ENCODE measurements at regions not wholly inside any gene's neighbourhood (a gene's known extent, or its start where the extent isn't known, plus 50 kb on each side); places are given as distances from the start of the nearest gene placed in this dataset.
A peak's percentile ranks its signal among the peaks of the same experiment; 100 is the strongest.

- H4K5ac ChIP-seq (ENCODE audit: low read length): no peak overlapping the region
- no peak for DNase-seq
- H4K8ac ChIP-seq (ENCODE audit: low read depth, low read length): no peak overlapping the region
- H2BK5ac ChIP-seq (ENCODE audit: low read length): no peak overlapping the region
- no peak overlapping the region for H3K4ac ChIP-seq (ENCODE audit: low read depth, low read length)
- H2AK5ac ChIP-seq (ENCODE audit: low read length): no peak overlapping the region
- no peak overlapping the region for H3K9ac ChIP-seq (ENCODE audit: low read length)
- no peak overlapping the region for H2BK120ac ChIP-seq (ENCODE audit: low read depth, low read length)
- H3K4me3 ChIP-seq (ENCODE audit: low read length): no peak overlapping the region
- H3K36me3 ChIP-seq (ENCODE audit: control insufficient read depth, insufficient read depth, low read length): no peaks in the 10 kb centered on the region
- no peaks in the 10 kb centered on the region for H3K27me3 ChIP-seq (ENCODE audit: insufficient read depth, low read length, poor library complexity)
- no peaks in the 10 kb centered on the region for H3K79me1 ChIP-seq (ENCODE audit: low read length)
- H3K18ac ChIP-seq (ENCODE audit: low read length): no peak overlapping the region
- no peaks in the 10 kb centered on the region for H3K4me1 ChIP-seq (ENCODE audit: control insufficient read depth, low read depth, low read length)
- H3K56ac ChIP-seq (ENCODE audit: low read length): no peak overlapping the region
- H3K79me2 ChIP-seq (ENCODE audit: control insufficient read depth, insufficient read depth, low read length): no peaks in the 10 kb centered on the region
- no peak overlapping the region for H3K23ac ChIP-seq (ENCODE audit: low read length)
- no peak overlapping the region for H3K27ac ChIP-seq (ENCODE audit: low read depth, low read length)
- no peak overlapping the region for H3K4me2 ChIP-seq (ENCODE audit: low read length)
- H2BK15ac ChIP-seq (replicated peaks; ENCODE audit: low read depth): no peak overlapping the region
Observed at GRCh38 chr6:78031228-78031627, 378.4 kb downstream of the MEI4 start.

- H3K4ac ChIP-seq (ENCODE audit: low read depth, low read length): no peak overlapping the region
- no peak overlapping the region for H3K23ac ChIP-seq (ENCODE audit: low read length)
- H3K56ac ChIP-seq (ENCODE audit: low read length): no peak overlapping the region
- no peaks in the 10 kb centered on the region for H3K79me1 ChIP-seq (ENCODE audit: low read length)
- H3K79me2 ChIP-seq (ENCODE audit: control insufficient read depth, insufficient read depth, low read length): no peaks in the 10 kb centered on the region
- H3K18ac ChIP-seq (ENCODE audit: low read length): no peak overlapping the region
- no peak overlapping the region for H2AK5ac ChIP-seq (ENCODE audit: low read length)
- no peak overlapping the region for H3K4me2 ChIP-seq (ENCODE audit: low read length)
- no peaks in the 10 kb centered on the region for H3K36me3 ChIP-seq (ENCODE audit: control insufficient read depth, insufficient read depth, low read length)
- DNase-seq: no peak
- H4K5ac ChIP-seq (ENCODE audit: low read length): no peak overlapping the region
- H2BK15ac ChIP-seq (replicated peaks; ENCODE audit: low read depth): no peak overlapping the region
- H3K27me3 ChIP-seq (ENCODE audit: insufficient read depth, low read length, poor library complexity): no peaks in the 10 kb centered on the region
- H3K4me1 ChIP-seq (ENCODE audit: control insufficient read depth, low read depth, low read length): no peaks in the 10 kb centered on the region
- no peak overlapping the region for H3K4me3 ChIP-seq (ENCODE audit: low read length)
- no peak overlapping the region for H3K27ac ChIP-seq (ENCODE audit: low read depth, low read length)
- H2BK5ac ChIP-seq (ENCODE audit: low read length): no peak overlapping the region
- no peak overlapping the region for H2BK120ac ChIP-seq (ENCODE audit: low read depth, low read length)
- no peak overlapping the region for H4K8ac ChIP-seq (ENCODE audit: low read depth, low read length)
- WGBS (ENCODE audit: extremely low coverage, insufficient coverage, low lambda C conversion rate): no CpG with 5 or more reads among the region's 1 CpG
- H3K9ac ChIP-seq (ENCODE audit: low read length): no peak overlapping the region
Observed at GRCh38 chr6:78059171-78059570, 406.3 kb downstream of the MEI4 start.

GRCh38 chr6:78062993-78063392, 410.2 kb downstream of the MEI4 start:
- no peak for DNase-seq
- H3K4me2 ChIP-seq (ENCODE audit: low read length): no peak overlapping the region
- H3K4me3 ChIP-seq (ENCODE audit: low read length): no peak overlapping the region

GRCh38 chr6:78076371-78076770, 423.5 kb downstream of the MEI4 start:
- Histone ChIP-seq H2BK15ac (replicated peaks; ENCODE audit: low read depth) (no peak overlapping the region), H3K27ac (ENCODE audit: low read depth, low read length) (no peak overlapping the region), H3K79me1 (ENCODE audit: low read length) (no peaks in the 10 kb centered on the region), H4K8ac (ENCODE audit: low read depth, low read length) (no peak overlapping the region), H3K79me2 (ENCODE audit: control insufficient read depth, insufficient read depth, low read length) (no peaks in the 10 kb centered on the region), H3K4ac (ENCODE audit: low read depth, low read length) (no peak overlapping the region), H2BK5ac (ENCODE audit: low read length) (no peak overlapping the region), H2BK120ac (ENCODE audit: low read depth, low read length) (no peak overlapping the region), H3K36me3 (ENCODE audit: control insufficient read depth, insufficient read depth, low read length) (no peaks in the 10 kb centered on the region), H2AK5ac (ENCODE audit: low read length) (no peak overlapping the region), H4K5ac (ENCODE audit: low read length) (no peak overlapping the region), H3K56ac (ENCODE audit: low read length) (no peak overlapping the region), H3K27me3 (ENCODE audit: insufficient read depth, low read length, poor library complexity) (no peaks in the 10 kb centered on the region), H3K4me2 (ENCODE audit: low read length) (no peak overlapping the region), H3K4me3 (ENCODE audit: low read length) (no peak overlapping the region), H3K18ac (ENCODE audit: low read length) (no peak overlapping the region), H3K4me1 (ENCODE audit: control insufficient read depth, low read depth, low read length) (no peaks in the 10 kb centered on the region), H3K9ac (ENCODE audit: low read length) (no peak overlapping the region), H3K23ac (ENCODE audit: low read length) (no peak overlapping the region)
- no CpG with 5 or more reads among the region's 5 CpGs for WGBS (ENCODE audit: extremely low coverage, insufficient coverage, low lambda C conversion rate)
- no peak for DNase-seq

More at GRCh38 chr6:78062993-78063392, 410.2 kb downstream of the MEI4 start:
- no peak overlapping the region for H3K56ac ChIP-seq (ENCODE audit: low read length)
- H3K9ac ChIP-seq (ENCODE audit: low read length): no peak overlapping the region
- H4K8ac ChIP-seq (ENCODE audit: low read depth, low read length): no peak overlapping the region
- no peak overlapping the region for H3K27ac ChIP-seq (ENCODE audit: low read depth, low read length)
- H3K18ac ChIP-seq (ENCODE audit: low read length): no peak overlapping the region
- H3K4me1 ChIP-seq (ENCODE audit: control insufficient read depth, low read depth, low read length): no peaks in the 10 kb centered on the region
- no peak overlapping the region for H2BK120ac ChIP-seq (ENCODE audit: low read depth, low read length)
- no peaks in the 10 kb centered on the region for H3K79me2 ChIP-seq (ENCODE audit: control insufficient read depth, insufficient read depth, low read length)
- H3K27me3 ChIP-seq (ENCODE audit: insufficient read depth, low read length, poor library complexity): no peaks in the 10 kb centered on the region
- H3K4ac ChIP-seq (ENCODE audit: low read depth, low read length): no peak overlapping the region
- no peak overlapping the region for H2BK15ac ChIP-seq (replicated peaks; ENCODE audit: low read depth)
- H4K5ac ChIP-seq (ENCODE audit: low read length): no peak overlapping the region
- H3K36me3 ChIP-seq (ENCODE audit: control insufficient read depth, insufficient read depth, low read length): no peaks in the 10 kb centered on the region
- no peak overlapping the region for H2AK5ac ChIP-seq (ENCODE audit: low read length)
- H2BK5ac ChIP-seq (ENCODE audit: low read length): no peak overlapping the region
- WGBS (ENCODE audit: extremely low coverage, insufficient coverage, low lambda C conversion rate): no CpG with 5 or more reads among the region's 4 CpGs
- no peak overlapping the region for H3K23ac ChIP-seq (ENCODE audit: low read length)
- H3K79me1 ChIP-seq (ENCODE audit: low read length): no peaks in the 10 kb centered on the region

- Histone ChIP-seq H3K79me2 (ENCODE audit: control insufficient read depth, insufficient read depth, low read length) (no peaks in the 10 kb centered on the region), H3K4me1 (ENCODE audit: control insufficient read depth, low read depth, low read length) (peaks cover 11% of the 10 kb centered on the region), H3K4me3 (ENCODE audit: low read length) (no peak overlapping the region), H3K56ac (ENCODE audit: low read length) (peak overlapping the region; percentile 44), H3K27ac (ENCODE audit: low read depth, low read length) (no peak overlapping the region), H2BK15ac (replicated peaks; ENCODE audit: low read depth) (no peak overlapping the region), H2AK5ac (ENCODE audit: low read length) (no peak overlapping the region), H3K36me3 (ENCODE audit: control insufficient read depth, insufficient read depth, low read length) (no peaks in the 10 kb centered on the region), H3K9ac (ENCODE audit: low read length) (no peak overlapping the region), H2BK5ac (ENCODE audit: low read length) (peak overlapping the region; percentile 25), H3K79me1 (ENCODE audit: low read length) (no peaks in the 10 kb centered on the region), H3K27me3 (ENCODE audit: insufficient read depth, low read length, poor library complexity) (no peaks in the 10 kb centered on the region), H4K8ac (ENCODE audit: low read depth, low read length) (peak overlapping the region; percentile 76), H3K4me2 (ENCODE audit: low read length) (no peak overlapping the region), H4K5ac (ENCODE audit: low read length) (no peak overlapping the region), H3K4ac (ENCODE audit: low read depth, low read length) (peak overlapping the region; percentile 52), H3K23ac (ENCODE audit: low read length) (no peak overlapping the region), H3K18ac (ENCODE audit: low read length) (peak overlapping the region; percentile 97), H2BK120ac (ENCODE audit: low read depth, low read length) (peak overlapping the region; percentile 94)
- DNase-seq: no peak
- no CpG with 5 or more reads among the region's 2 CpGs for WGBS (ENCODE audit: extremely low coverage, insufficient coverage, low lambda C conversion rate)
Observed at GRCh38 chr6:78089531-78089930, 436.7 kb downstream of the MEI4 start.

- H4K5ac ChIP-seq (ENCODE audit: low read length): no peak overlapping the region
- no peak overlapping the region for H3K56ac ChIP-seq (ENCODE audit: low read length)
- H2BK5ac ChIP-seq (ENCODE audit: low read length): no peak overlapping the region
- H4K8ac ChIP-seq (ENCODE audit: low read depth, low read length): no peak overlapping the region
- no peak overlapping the region for H2BK15ac ChIP-seq (replicated peaks; ENCODE audit: low read depth)
- no peaks in the 10 kb centered on the region for H3K79me2 ChIP-seq (ENCODE audit: control insufficient read depth, insufficient read depth, low read length)
- no CpG with 5 or more reads among the region's 1 CpG for WGBS (ENCODE audit: extremely low coverage, insufficient coverage, low lambda C conversion rate)
- H3K4ac ChIP-seq (ENCODE audit: low read depth, low read length): no peak overlapping the region
- H3K27me3 ChIP-seq (ENCODE audit: insufficient read depth, low read length, poor library complexity): no peaks in the 10 kb centered on the region
- H3K4me3 ChIP-seq (ENCODE audit: low read length): no peak overlapping the region
- H2BK120ac ChIP-seq (ENCODE audit: low read depth, low read length): peak overlapping the region; percentile 99
- H3K4me1 ChIP-seq (ENCODE audit: control insufficient read depth, low read depth, low read length): peaks cover 11% of the 10 kb centered on the region
- DNase-seq: peak; percentile 92
- H3K18ac ChIP-seq (ENCODE audit: low read length): peak overlapping the region; percentile 99
- H3K23ac ChIP-seq (ENCODE audit: low read length): no peak overlapping the region
- H3K79me1 ChIP-seq (ENCODE audit: low read length): no peaks in the 10 kb centered on the region
- H3K36me3 ChIP-seq (ENCODE audit: control insufficient read depth, insufficient read depth, low read length): no peaks in the 10 kb centered on the region
- H2AK5ac ChIP-seq (ENCODE audit: low read length): no peak overlapping the region
- H3K27ac ChIP-seq (ENCODE audit: low read depth, low read length): peak overlapping the region; percentile 86
- no peak overlapping the region for H3K4me2 ChIP-seq (ENCODE audit: low read length)
- H3K9ac ChIP-seq (ENCODE audit: low read length): no peak overlapping the region
Observed at GRCh38 chr6:78093906-78094305, 441.1 kb downstream of the MEI4 start.
